ENCODE measurements at regions not wholly inside any gene's neighbourhood (a gene's known extent, or its start where the extent isn't known, plus 50 kb on each side); places are given as distances from the start of the nearest gene placed in this dataset.
"Not testable (repeated sequence)": the region's sequence is repeated elsewhere in the genome, so short reads cannot be mapped to it uniquely, and the experiment has no call there.

DNA sequence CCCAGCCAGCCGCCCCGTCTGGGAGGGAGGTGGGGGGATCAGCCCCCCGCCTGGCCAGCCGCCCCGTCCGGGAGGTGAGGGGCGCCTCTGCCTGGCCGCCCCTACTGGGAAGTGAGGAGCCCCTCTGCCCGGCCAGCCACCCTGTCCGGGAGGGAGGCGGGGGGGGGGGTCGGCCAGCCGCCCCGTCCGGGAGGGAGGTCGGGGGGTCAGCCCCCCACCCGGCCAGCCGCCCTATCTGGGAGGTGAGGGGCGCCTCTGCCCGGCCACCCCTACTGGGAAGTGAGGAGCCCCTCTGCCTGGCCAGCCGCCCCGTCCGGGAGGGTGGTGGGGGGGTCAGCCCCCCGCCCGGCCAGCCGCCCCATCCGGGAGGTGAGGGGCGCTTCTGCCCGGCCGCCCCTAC, 60.1 kb upstream of the ANKRD30BL start:
- TF ChIP-seq, protein P1, sequence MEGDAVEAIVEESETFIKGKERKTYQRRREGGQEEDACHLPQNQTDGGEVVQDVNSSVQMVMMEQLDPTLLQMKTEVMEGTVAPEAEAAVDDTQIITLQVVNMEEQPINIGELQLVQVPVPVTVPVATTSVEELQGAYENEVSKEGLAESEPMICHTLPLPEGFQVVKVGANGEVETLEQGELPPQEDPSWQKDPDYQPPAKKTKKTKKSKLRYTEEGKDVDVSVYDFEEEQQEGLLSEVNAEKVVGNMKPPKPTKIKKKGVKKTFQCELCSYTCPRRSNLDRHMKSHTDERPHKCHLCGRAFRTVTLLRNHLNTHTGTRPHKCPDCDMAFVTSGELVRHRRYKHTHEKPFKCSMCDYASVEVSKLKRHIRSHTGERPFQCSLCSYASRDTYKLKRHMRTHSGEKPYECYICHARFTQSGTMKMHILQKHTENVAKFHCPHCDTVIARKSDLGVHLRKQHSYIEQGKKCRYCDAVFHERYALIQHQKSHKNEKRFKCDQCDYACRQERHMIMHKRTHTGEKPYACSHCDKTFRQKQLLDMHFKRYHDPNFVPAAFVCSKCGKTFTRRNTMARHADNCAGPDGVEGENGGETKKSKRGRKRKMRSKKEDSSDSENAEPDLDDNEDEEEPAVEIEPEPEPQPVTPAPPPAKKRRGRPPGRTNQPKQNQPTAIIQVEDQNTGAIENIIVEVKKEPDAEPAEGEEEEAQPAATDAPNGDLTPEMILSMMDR (optimal IDR thresholded peaks at IDR 0.05 in 1 of 3, IDR thresholded peaks at IDR 0.05 in 1 of 3, conservative IDR thresholded peaks at IDR 0.05 in 1 of 3; ENCODE audit: extremely low read depth in 1 of 3, insufficient read depth in 2 of 3, low read length in 3 of 3) = not testable (repeated sequence)
- TF ChIP-seq EZH2 (IDR thresholded peaks at IDR 0.05; ENCODE audit: low read length) = not testable (repeated sequence)

All from keratinocyte (primary cell).